ENCODE measurements at regions not wholly inside any gene's neighbourhood (a gene's known extent, or its start where the extent isn't known, plus 50 kb on each side); places are given as distances from the start of the nearest gene placed in this dataset.
A peak's percentile ranks its signal among the peaks of the same experiment; 100 is the strongest.

DNA sequence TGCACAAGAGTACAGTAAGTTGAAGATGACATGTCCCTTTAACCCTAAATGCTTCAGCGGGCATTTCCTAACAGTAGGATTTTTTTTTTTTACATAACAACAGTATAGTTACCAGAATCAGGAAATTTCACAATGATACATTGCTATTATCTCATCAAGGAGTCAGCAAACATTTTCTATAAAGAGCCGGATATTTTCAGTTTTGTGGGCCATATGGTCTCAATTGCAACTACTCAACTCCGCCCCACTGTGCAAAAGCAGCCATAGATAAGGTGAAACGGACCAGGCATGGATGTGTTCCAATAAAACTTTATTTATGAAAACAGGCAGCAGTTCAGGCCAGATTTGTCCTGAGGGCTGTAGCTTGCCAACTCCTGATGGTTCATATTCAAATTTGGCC is 130.6 kb downstream of the SMAD6 start:
- DNase-seq, result no peak

DNA sequence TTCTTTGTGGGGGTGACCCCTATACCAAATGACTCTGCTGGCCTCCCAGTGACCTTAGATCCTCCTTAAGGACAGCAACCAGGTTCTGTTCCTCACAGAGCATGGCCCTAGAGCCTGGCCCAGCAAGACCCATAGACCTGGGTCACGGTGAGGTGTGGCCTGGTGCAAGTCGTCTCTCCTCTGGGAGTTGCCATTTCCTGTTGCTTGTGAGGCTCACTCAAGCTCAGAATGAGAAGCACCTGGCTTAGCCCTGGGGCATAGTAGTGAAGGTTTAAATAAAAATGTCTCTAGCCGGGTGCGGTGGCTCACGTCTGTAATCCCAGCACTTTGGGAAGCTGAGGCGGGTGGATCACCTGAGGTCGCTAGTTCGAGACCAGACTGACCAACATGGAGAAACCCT is 131.3 kb downstream of the SMAD6 start:
- DNase-seq, result no peak

DNA sequence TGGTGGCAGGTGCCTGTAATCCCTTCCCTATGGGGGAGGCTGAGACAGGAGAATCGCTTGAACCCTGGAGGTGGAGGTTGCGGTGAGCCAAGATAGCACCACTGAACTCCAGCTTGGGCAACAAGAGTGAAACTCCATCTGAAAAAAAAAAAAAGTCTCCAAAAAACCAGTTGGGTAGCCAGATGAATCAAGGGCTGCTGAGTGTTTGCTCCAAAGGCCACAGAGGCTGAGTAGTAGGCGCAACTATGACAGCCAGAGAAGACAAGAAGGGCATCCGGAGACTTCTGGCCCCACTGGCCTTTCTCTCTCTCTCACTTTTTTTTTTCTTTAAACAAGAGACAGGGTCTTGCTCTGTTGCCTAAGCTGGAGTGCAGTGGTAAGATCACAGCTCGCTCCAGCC is 131.8 kb downstream of the SMAD6 start:
- no peak for DNase-seq

DNA sequence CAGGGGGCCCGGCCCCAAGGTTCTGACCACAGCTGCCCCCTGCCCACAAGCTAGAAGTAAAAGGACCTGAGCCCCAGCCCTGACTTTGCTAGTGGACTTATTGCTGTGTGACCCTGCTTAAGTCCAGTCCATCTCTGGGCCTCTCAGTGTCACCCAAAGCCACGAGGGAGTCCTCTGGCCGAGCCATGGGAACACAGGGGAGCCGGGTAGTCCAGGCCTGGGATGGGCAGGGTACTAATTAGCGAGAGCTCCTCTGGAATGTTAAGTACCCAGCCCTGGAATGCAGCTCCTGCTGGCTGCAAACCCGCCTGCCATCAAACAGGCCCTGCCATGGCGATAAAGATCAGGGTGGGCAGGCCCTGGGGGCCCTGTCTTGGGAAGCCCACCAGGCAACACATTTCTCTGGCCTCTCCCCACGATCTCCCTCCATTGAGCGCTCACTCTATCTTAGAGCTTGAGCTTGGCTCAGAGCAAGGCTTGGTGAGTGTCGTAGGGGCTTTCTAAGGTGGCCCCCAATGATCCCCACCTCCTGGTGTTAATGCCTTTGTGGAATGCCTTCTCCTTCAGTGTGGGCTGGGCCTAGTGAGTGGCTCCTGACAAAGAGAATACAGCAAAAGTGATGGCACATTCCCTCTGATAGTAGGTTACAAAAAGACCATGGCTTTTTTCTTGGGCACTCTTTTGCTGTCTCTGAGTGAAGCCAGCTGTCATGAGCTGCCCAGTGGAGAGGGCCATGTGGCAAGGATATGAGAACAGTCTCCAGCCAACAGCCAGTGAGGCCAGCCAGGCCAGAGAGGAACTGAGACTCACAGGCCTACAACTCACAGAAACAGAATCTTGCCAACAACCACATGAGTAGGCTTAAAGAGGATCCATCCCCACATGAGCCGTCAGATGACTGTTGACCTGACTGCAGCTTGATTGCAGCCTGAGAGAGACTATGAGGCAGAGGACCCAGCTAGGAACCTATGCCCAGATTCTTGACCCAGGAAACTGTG is 133.1 kb downstream of the SMAD6 start:
- DNase-seq, result no peak

DNA sequence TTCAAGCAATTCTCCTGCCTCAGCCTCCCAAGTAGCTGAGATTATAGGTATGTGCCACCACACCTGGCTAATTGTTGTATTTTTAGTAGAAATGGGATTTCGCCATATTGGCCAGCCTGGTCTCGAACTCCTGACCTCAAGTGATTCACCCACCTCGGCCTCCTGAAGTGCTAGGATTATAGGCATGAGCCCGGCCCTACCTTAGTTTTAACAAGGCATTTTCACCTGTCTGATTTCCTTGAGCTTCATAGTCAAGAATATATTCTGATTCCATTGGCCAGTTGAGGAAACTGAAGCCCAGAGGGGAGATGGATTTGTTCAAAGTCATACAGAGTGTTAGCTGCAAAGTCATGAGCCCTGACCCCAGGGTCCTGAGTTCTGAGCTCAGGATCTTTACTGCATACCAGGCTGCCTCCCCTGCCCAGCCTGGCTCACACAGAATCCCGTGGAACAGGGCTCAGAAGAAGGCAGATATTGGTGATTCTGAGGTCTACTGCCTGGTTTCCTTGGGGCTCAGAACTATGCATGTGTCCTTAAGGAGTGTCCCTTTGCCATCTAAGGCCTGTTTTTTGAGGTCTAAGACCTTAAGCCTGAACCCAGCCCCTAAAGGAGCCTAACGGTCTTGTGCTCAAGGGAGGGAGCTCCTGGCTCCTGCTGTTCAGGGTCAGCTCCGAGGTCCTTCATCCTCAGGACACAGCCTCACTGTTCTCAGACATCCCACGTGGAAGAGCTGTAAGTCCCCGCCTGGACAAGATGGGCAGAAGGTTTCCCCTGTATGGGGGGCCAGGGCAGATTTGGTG is 134.4 kb downstream of the SMAD6 start:
- DNase-seq, result no peak

DNA sequence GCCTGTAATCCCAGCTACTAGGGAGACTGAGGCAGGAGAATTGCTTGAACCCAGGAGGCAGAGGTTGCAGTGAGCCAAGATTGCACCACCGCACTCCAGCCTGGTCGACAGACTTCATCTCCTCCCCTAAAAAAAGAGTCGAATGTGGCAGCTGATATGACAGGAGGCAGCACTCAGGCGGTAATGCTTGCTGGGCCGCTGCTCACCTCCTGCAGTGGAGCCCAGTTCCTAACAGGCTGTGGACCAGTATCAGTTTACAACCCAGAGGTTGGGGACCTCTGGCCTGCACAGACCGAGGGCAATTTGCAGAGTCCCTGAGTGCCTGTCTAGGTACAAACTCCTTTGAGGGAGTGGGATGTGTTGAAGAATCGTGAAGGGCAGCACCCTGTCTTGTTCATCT is 136.2 kb downstream of the SMAD6 start:
- no peak for DNase-seq

DNA sequence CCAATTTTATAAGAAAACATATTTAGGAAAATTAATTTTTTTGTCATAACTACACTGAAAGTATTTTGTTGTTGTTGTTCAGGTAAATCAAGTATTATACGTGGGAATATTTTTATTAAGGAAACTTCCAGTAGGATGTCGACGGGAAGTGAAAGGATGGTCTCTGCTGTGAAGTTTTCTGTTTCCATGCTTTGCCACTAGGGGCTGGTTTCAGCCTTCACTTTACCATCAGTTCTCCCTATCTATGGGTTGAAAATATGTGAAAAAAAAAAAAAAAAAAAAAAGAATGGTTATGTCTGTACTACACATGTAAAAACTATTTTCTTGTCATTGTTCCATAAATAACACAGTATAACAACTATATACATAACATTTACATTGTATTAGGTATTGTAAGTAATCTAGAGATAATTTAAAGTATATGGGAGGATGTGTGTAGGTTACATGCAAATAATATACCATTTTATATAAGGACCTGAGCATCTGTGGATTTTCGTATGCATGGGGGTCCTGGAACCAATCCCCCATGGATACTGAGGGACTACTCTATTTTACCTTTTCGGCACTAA is 136.7 kb downstream of the SMAD6 start:
- DNase-seq, result no peak

DNA sequence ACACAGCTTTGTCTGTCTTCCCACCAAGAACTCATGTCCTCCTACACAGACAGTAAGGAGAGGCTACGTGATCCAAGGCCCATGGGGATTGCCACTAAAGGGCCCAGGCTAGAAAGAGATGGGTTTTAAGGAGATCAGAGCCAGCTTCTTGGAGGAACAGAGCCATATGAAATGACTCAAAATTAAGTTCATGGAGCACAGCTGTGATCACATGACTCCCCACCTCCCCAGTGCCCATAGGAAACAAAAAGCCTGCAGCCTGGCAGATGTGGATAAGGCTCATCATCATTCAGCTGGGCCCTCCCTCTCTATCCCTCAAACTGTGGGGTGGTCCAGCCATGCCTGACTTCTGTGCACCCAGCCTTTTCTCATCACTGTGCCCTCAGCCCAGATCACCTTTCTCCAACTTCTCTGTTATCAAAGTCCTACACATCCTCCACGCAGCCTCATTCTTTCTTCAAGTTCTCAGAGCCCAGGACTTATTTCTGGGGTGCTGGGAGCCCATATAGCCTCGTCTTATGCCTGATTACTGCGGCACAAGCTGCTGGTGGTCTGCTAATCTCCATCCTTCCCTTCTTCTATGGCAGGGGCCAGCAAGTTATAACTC is 137.6 kb downstream of the SMAD6 start:
- DNase-seq, result no peak

DNA sequence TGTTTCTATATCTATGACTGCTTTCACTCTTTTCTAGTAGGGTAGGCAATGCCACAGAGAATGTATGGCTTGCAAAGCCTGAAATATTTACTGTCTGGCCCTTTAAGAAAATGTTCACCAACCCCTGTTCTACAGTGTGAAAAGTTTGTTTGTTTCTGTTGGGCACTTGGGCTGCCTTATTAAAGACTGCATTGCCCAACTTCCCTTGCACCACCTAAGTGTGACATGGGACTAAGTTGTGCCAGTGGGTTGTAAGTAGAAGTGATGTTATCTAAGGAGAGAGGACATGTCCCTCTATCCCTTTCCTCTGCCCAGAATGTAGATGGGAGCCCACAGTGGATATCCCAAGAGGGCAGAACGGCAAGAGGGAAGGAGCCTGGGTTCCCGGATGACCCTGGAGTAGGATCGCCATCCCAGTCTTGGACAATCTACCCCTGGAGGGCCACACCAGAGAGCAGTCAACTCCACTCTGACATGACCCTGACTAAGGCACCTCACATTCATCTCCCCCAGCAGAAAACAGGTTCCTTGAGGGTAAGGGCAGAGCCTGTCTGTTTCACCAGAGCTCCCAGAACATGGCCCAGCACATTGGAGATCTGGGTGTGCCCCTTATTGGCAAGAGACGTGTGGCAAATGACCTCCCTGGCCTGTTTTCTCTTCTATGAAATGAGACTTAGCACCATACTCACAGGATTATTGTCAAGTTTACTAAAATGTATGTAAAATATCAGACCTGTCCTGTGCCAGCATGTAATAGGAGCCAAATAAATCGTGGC is 138.8 kb downstream of the SMAD6 start:
- DNase-seq, result no peak

DNA sequence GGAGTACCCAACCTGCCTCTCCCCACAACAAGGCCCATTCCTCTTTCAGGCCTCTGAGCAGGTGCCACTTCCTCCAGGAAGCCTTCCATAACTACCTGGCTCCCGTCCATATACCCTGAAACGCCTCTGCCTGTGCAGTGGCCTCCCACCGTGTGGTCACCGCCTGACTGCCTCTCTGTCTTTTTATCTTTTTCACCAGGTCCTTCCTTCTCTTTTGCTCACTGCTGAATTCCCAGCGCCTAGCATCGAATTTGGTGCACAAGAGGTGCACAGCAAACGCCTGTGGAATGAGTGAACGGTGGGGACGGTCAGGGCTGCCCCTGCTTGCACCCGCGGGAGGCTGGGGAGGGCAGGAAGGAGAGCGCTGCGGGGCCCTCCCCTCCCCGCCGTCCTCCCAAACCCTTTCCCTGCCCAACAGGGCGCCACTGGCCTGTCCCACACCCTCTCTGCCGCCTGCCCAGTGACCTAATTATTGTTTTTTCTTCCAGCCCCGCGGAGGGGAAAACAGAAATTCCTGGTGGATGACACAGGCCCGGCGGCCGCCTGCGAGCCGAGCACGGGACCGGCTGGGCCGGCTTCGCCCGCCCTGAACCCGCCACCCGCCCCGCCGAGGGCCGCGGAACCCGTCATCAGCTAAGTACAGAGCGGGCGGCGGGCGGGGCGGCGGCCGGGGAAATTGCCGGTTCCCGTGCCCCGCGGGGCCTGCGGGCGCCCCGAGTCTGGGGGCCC is 140.1 kb downstream of the SMAD6 start:
- peak; percentile 14 for DNase-seq

DNA sequence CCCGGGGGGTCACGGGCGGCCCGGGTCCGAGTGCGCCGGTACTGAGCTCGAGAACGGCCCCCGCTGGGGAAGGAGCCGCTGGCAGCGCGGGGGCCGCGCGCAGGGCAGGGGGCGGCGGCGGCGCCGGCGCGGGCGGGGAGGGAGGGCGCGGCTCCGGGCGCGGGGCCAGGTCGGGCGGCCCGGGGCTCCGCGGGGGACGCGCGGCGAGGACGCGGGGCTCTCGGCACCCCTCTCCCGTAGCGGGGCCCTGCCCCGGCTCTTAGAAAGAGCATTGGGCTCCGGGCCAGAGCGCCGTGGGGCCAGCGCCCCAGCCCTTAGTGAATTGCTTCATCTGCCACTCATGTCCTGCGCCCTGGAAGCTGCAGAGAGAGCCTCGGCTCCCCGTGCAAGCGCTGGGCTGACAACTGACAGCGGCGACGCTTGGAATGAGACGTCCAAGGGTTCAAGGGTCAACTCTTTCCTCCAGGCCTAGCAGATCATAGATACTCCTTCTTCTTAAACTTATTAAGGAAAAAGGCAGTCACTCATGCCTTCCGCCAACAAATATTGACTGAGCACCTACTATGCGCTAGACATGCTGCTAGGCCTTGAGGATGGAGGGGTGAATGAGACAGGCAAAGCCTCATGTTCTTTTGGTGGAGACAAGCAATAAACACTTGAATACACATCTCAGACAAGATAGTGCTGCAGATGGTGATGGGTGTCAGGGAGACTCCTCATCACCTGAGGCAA is 140.8 kb downstream of the SMAD6 start:
- no peak for DNase-seq

DNA sequence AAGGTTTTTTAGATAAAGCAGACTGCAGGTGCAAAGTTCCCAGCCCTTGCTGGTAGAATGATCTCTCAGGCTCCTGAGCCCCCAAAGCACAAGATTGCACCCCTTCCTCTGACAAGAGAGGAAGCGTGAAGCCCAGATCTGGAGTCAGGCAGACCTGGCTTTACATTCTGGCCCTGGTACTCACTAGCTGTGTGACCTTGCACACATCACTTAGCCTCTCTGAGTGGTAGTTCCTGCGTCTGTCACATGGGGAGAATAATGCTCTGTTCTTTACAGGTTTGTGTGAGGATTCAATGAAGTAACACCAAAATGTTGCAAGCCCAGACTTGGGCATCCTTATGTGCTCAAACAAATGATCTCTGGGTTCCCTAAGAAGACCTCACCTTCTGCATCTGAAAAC is 141.5 kb downstream of the SMAD6 start:
- no peak for DNase-seq

DNA sequence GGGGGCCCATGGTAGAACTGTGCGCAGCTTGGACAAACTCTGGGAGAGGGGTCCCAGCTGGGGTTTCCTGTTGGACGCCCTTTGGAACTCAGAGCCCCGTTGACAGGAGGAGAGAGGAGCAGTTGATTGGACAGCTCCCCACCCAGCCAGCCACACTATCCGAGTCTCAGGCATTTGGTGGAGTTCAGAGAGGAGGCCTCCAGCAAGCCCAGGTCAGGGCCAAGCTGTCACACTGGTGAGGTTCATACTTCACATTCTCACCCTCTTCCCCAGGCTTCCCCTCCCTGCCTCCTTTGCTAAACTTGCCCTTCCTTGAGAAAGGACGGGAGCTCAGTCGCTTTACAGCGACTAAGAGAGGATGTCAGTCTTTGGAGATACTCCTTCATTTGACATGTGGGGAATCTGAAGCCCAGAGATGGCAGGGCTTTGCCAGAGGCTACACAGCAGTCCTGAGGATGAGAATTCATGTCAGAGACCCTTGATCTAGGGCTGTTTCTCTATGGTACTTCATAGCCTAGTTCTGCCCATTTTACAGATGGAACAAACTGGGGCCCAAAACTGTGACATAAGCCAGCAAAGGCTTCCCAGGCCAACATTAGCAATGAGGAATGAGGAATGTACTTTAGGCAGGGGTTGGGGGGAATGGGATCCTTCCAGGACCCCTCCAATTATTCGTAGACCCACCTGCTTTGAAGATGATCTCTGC is 142.2 kb downstream of the SMAD6 start:
- no peak for DNase-seq

DNA sequence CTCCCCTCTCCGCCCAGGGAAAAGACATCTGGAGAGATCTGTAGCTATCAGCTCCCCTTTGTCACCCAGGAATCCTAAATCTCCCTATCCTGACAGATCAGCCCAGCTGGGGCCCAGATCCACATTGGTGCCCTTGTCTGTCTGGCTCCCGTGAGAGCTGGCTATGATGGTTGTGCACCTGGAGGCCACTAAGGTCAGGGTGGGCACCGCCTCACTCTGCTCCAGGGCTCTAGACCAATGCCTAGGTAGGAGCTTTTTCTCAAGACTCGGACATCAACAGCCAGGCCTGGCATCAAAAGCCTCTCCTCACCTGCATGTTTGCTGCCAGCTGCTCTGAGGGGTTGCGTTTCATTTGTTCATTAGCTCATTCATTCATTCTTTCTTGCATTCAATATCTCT is 142.7 kb downstream of the SMAD6 start:
- DNase-seq, result no peak

DNA sequence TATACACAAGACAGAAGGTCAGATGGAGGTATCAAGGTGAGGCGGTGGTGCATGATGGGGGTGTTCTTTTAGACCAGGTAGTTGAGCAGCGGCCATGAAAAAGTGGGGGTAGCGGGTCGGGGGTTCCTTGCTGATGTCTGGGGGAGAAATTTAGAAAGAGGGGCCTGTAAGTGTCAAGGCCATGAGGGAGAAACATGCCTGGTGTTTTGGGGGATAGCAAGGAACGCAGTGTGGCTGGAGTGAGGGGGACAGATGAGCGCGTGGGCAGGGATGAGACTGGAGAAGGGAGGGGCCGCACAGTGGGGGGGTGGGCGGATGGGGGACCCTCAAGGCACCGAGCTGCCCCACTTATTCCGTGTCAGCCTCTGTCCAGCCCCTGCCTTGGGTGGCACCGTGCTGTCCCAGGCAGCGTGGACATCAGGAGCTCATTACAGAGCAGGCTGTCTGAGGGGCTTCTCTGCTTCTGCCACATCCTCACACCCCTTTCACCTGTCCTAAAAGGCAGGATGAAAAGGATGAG is 143.3 kb downstream of the SMAD6 start:
- DNase-seq, result no peak

DNA sequence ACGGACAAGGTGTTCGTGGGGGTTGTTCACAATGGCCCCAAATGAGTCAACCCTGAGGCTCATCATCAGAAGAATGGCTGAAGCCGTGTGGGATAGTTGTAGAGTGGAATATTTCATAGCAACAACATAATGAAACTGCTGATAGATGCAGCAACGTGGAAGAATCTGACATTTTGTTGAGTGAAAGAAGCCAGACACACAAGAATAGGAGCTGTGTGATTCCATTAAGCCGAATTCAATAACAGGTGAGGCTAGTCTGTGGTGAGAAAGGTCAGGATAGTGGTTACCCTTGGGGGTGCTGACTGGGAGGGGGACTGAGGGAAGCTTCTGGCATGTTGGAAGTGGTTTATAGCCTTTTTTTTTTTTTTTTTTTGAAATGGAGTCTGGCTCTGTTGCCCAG is 144.0 kb downstream of the SMAD6 start:
- no peak for DNase-seq

DNA sequence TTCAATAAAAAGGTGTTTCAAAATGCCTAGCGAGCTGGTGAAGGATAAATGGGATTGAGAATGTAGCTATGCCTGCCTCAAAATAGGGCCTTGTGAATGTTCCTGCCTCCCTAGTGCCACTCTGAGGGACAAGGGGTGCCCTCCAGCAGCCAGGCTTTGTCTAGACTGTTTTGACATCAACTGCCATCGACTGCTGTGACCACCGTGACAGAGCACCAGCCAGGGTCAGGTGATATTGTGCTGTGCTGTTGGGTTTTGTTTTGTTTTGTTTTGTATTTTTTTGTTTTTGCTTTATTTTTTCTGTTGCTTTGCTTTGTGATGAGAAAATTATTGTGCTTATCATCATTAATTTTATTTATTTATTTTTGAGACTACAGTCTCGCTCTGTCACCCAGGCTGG is 144.8 kb downstream of the SMAD6 start:
- DNase-seq, result no peak

DNA sequence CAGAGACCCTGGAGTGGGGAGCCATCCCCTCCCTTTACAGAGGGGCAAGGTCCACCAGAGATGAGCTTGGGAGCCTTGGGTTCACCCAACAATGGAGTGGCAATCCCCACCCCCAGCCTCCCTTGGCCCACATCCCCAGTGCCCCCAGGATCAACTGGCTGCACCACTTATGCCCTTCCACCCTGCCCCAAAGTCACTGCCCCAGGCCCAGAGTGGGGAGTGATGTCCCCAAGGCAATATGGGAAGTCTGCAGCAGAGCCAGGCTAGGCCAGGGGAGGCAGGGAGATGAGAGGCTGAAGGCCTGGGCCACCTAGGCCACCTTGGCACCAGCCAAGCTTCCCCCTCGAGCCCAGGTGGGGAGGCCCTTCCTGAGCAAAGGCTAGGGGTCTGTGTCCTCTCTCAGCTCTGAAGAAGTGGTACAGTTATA is 145.5 kb downstream of the SMAD6 start:
- no peak for DNase-seq

DNA sequence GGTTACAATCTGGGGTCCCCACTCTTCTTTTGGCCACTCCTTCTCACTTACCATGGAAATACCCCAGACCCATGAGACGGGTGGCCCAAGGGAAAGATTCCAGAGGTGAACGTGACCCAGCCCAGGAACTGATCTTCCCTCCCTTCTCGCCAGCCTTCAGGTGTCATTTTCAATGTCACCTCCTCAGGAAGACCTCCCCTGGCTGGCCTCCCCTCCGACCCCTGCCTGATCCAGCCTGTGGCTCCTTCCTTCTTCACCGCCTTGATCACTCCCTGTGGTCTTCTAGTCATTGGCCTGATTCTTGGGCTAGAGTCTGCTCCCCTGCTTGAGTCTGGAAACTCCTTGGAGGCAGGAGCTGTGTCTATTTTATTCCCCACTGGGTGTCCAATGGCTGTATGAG is 146.1 kb downstream of the SMAD6 start:
- DNase-seq, result no peak
